SK-N-SH (cell line): ENCODE measurements at regions not wholly inside any gene's neighbourhood (a gene's known extent, or its start where the extent isn't known, plus 50 kb on each side); places are given as distances from the start of the nearest gene placed in this dataset.

Experiments used
- CTCF ChIA-PET: fragments of 300-600, 350-600 bp; formaldehyde crosslinking; extraction: SDS; loops from one replicate; lab custom pipeline; 2021; lab: Yijun Ruan, JAX
- POLR2A ChIA-PET: fragments of 350-600 bp; sonication (Branson Sonifier 250); formaldehyde crosslinking; extraction: SDS; loops from one replicate; lab custom pipeline; 2020; ENCODE audit warnings: antibody characterized with exemption, inconsistent platforms; lab: Yijun Ruan, JAX
- DNase-seq: peaks from one replicate; pipeline ENCODE4 v3.0.0; 2012
- H2AFZ ChIP-seq: fragments of 200-600 bp; sonication (generic); 2 replicates; pipeline ENCODE4 v1.8.1; 2016; ENCODE audit warnings: antibody characterized with exemption, mild to moderate bottlenecking, low read depth
- H3F3A ChIP-seq: fragments of 200-600 bp; sonication (generic); replicated peaks from 2 replicates; pipeline ENCODE3; 2016; ENCODE audit warnings: antibody characterized with exemption, mild to moderate bottlenecking; ENCODE audit not compliant: insufficient read depth
- H3K27ac ChIP-seq, 2 experiments: fragments of 200-500 bp in 1 of 2; fragments of 200-600 bp in 1 of 2; sonication (Bioruptor generic) in 1 of 2; sonication (generic), shearing (Covaris generic) in 1 of 2; 2 replicates each; pipeline versions ENCODE4 v1.5.1 to v1.6.1; 2014 to 2016; ENCODE audit warnings: low read depth in 2 of 2, inconsistent platforms in 1 of 2, low read length in 1 of 2, mild to moderate bottlenecking in 1 of 2, mixed read lengths in 1 of 2
- H3K27me3 ChIP-seq: fragments of 200-600 bp; sonication (generic), shearing (Covaris generic); 2 replicates; pipeline ENCODE4 v1.6.1; 2016; ENCODE audit warnings: mixed run types; ENCODE audit not compliant: insufficient read depth
- H3K36me3 ChIP-seq, 2 experiments: fragments of 200-500 bp in 1 of 2; fragments of 200-600 bp in 1 of 2; sonication (Bioruptor generic) in 1 of 2; sonication (generic) in 1 of 2; replicated peaks in 1 of 2; 2 replicates each; pipeline versions ENCODE3 to v1.5.1; 2014 to 2016; ENCODE audit warnings: low read length in 1 of 2, mild to moderate bottlenecking in 1 of 2; ENCODE audit not compliant: insufficient read depth in 2 of 2, control insufficient read depth in 1 of 2
- H3K4me1 ChIP-seq, 2 experiments: fragments of 200-500 bp in 1 of 2; fragments of 200-600 bp in 1 of 2; sonication (Bioruptor generic) in 1 of 2; sonication (generic), shearing (Covaris generic) in 1 of 2; 2 replicates each; pipeline versions ENCODE4 v1.5.1 to v1.6.1; 2014 to 2016; ENCODE audit warnings: low read depth in 1 of 2, low read length in 1 of 2, mixed run types in 1 of 2; ENCODE audit not compliant: insufficient read depth in 2 of 2, control insufficient read depth in 1 of 2
- H3K4me2 ChIP-seq: fragments of 200-600 bp; sonication (generic), shearing (Covaris generic); 2 replicates; pipeline ENCODE4 v1.6.1; 2017; ENCODE audit warnings: mixed run types
- H3K4me3 ChIP-seq, 2 experiments: fragments of 200-500 bp in 1 of 2; fragments of 200-600 bp in 1 of 2; sonication (Bioruptor generic) in 1 of 2; sonication (generic), shearing (Covaris generic) in 1 of 2; 2 replicates each; pipeline versions ENCODE4 v1.5.1 to v1.8.1; 2014 to 2016; ENCODE audit warnings: low read depth in 2 of 2, inconsistent platforms in 1 of 2, low read length in 1 of 2, mild to moderate bottlenecking in 1 of 2, mixed read lengths in 1 of 2, moderate library complexity in 1 of 2
- H3K79me2 ChIP-seq: fragments of 200-600 bp; sonication (generic); 2 replicates; pipeline ENCODE4 v1.8.1; 2017; ENCODE audit warnings: mild to moderate bottlenecking; ENCODE audit not compliant: insufficient read depth
- H3K9ac ChIP-seq: fragments of 200-600 bp; sonication (generic); 2 replicates; pipeline ENCODE4 v1.6.1; 2017; ENCODE audit warnings: mixed run types
- H3K9me2 ChIP-seq: fragments of 200-600 bp; sonication (generic); 2 replicates; pipeline ENCODE4 v1.6.1; 2017; ENCODE audit warnings: mixed run types
- H3K9me3 ChIP-seq: fragments of 200-600 bp; sonication (generic); 2 replicates; pipeline ENCODE4 v1.6.1; 2017; ENCODE audit warnings: mixed run types, mild to moderate bottlenecking, moderate library complexity
- H4K20me1 ChIP-seq: fragments of 200-600 bp; sonication (generic); 2 replicates; pipeline ENCODE4 v1.6.1; 2017; ENCODE audit warnings: mild to moderate bottlenecking, mixed run types; ENCODE audit not compliant: insufficient read depth
- CTCF ChIP-seq: fragments of 200-600 bp; sonication (generic); IDR thresholded peaks from 2 replicates; pipeline ENCODE4 v1.6.1; 2017; ENCODE audit warnings: antibody characterized with exemption, mild to moderate bottlenecking, moderate library complexity
- ELF1 ChIP-seq: IDR thresholded peaks from 2 replicates; pipeline ENCODE4 v1.4.0; 2012
- EZH2phosphoT487 ChIP-seq: fragments of 200-600 bp; sonication (generic); IDR thresholded peaks from 2 replicates; pipeline ENCODE4 v1.6.1; 2017; ENCODE audit warnings: low read depth, mixed run types, mild to moderate bottlenecking, antibody characterized with exemption, moderate library complexity, borderline replicate concordance
- GABPA ChIP-seq: IDR thresholded peaks from 2 replicates; pipeline ENCODE4 v1.4.0; 2012; ENCODE audit warnings: low read depth, mild to moderate bottlenecking
- MEF2A ChIP-seq: IDR thresholded peaks from 2 replicates; pipeline ENCODE4 v1.4.0; 2012; ENCODE audit warnings: low read depth, borderline replicate concordance
- MXI1 ChIP-seq: IDR thresholded peaks from 2 replicates; pipeline ENCODE4 v1.6.1; 2012; ENCODE audit warnings: mild to moderate bottlenecking, low read depth, low read length, improper control_type of control experiment
- NFIC ChIP-seq: IDR thresholded peaks from 2 replicates; pipeline ENCODE4 v1.4.0; 2012; ENCODE audit warnings: borderline replicate concordance
- NRF1 ChIP-seq: IDR thresholded peaks from 2 replicates; pipeline ENCODE4 v1.6.1; 2012; ENCODE audit warnings: low read depth, mild to moderate bottlenecking, low read length
- PBX3 ChIP-seq: IDR thresholded peaks from 2 replicates; pipeline ENCODE4; 2012
- POLR2AphosphoS5 ChIP-seq: IDR thresholded peaks from 2 replicates; pipeline ENCODE4 v1.6.1; 2012; ENCODE audit warnings: low read depth, low read length
- RAD21 ChIP-seq: IDR thresholded peaks from 2 replicates; pipeline ENCODE4 v1.6.1; 2012; ENCODE audit warnings: mild to moderate bottlenecking, low read length
- RCOR1 ChIP-seq: fragments of 150-350 bp; IDR thresholded peaks from 2 replicates; pipeline ENCODE4 v1.6.1; 2017; ENCODE audit warnings: antibody characterized with exemption, low read length
- RFX5 ChIP-seq: IDR thresholded peaks from 2 replicates; pipeline ENCODE4 v1.6.1; 2012; ENCODE audit warnings: mild to moderate bottlenecking, improper control_type of control experiment, low read length
- RXRA ChIP-seq: IDR thresholded peaks from 2 replicates; pipeline ENCODE4 v1.4.0; 2012; ENCODE audit warnings: low read depth, mild to moderate bottlenecking, borderline replicate concordance
- SMC3 ChIP-seq: IDR thresholded peaks from 2 replicates; pipeline ENCODE4 v1.6.1; 2012; ENCODE audit warnings: low read depth, low read length, improper control_type of control experiment
- TCF12 ChIP-seq: IDR thresholded peaks from 2 replicates; pipeline ENCODE4 v1.4.0; 2012
- TEAD4 ChIP-seq: IDR thresholded peaks from 2 replicates; pipeline ENCODE4 v1.4.0; 2012; ENCODE audit warnings: mild to moderate bottlenecking, borderline replicate concordance; ENCODE audit not compliant: insufficient read depth
- USF2 ChIP-seq: fragments of 150-350 bp; IDR thresholded peaks from 2 replicates; pipeline ENCODE4 v1.6.1; 2017; ENCODE audit warnings: antibody characterized with exemption, low read length, low read depth, borderline replicate concordance
- WGBS: methylation state at CpG from one replicate; pipeline ENCODE4 v1.1.6; 2017; ENCODE audit warnings: low lambda C conversion rate; 5-methylcytosine and 5-hydroxymethylcytosine counted together
- TF ChIP-seq, protein P1 (sequence below): IDR thresholded peaks from 2 replicates; pipeline ENCODE4 v1.4.0; 2012; ENCODE audit warnings: low read depth, borderline replicate concordance
- TF ChIP-seq, protein P2 (sequence below): IDR thresholded peaks from 2 replicates; pipeline ENCODE4 v1.6.1; 2012; ENCODE audit warnings: mild to moderate bottlenecking, low read depth, low read length, moderate library complexity

- TF ChIP-seq CTCF, result no peak
- TF ChIP-seq TEAD4, result no peak
- TF ChIP-seq, protein P1, sequence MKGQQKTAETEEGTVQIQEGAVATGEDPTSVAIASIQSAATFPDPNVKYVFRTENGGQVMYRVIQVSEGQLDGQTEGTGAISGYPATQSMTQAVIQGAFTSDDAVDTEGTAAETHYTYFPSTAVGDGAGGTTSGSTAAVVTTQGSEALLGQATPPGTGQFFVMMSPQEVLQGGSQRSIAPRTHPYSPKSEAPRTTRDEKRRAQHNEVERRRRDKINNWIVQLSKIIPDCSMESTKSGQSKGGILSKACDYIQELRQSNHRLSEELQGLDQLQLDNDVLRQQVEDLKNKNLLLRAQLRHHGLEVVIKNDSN, result no peak
- no peak for TF ChIP-seq RXRA
- TF ChIP-seq, all 33 proteins: peak for 0
Measured at GRCh38 chr1:65538086-65538485, 117.6 kb downstream of the LEPR start (continued).

DNA sequence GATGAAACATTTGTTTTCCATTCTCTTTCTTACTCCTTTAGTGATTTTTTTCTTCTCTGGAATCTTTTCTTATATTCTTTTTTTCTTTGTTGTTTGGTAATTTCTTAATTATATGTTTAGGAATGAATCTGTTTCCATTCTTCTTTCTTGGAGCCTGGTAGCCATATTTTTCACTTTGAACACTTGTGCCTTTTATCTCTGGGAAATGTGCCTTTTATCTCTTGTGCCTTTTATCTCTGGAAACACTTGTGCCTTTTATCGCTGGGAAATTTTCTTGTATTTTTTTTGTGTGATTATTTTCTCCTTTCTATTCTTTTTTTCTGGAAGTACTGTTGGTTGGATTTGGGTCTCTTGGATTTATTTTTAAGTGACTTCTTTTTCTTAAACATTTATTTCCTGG is 118.2 kb downstream of the LEPR start:
- 88% methylated on average over 1 of the region's 1 CpG for WGBS
- no peak for DNase-seq
- CTCF ChIA-PET, result interaction anchor here (1.1 kb wide), 1 partner anchor 149 kb away, joined by 8 read pairs; no protein-coding TSS in a partner anchor
- no peak overlapping the region for H3K9ac ChIP-seq
- no peaks in the 10 kb centered on the region for H4K20me1 ChIP-seq
- H3K9me3 ChIP-seq, result no peaks in the 10 kb centered on the region
- H2AFZ ChIP-seq, result 0 out of 2 replicates have a peak overlapping the region, but pooled peaks have one; percentile 41
- H3K27ac ChIP-seq, result no peak overlapping the region
- no peaks in the 10 kb centered on the region for H3K27me3 ChIP-seq
- H3K79me2 ChIP-seq, result no peaks in the 10 kb centered on the region
- no peak overlapping the region for H3K4me3 ChIP-seq
- no peaks in the 10 kb centered on the region for H3K36me3 ChIP-seq
- no peaks in the 10 kb centered on the region for H3F3A ChIP-seq
- POLR2A ChIA-PET, result no interaction called here
- TF ChIP-seq SMC3, result no peak
- no peak for TF ChIP-seq POLR2AphosphoS5
- TF ChIP-seq PBX3, result no peak
- TF ChIP-seq, protein P1, result no peak
- TF ChIP-seq RAD21, result no peak
- TF ChIP-seq GABPA, result no peak
- TF ChIP-seq, protein P2, sequence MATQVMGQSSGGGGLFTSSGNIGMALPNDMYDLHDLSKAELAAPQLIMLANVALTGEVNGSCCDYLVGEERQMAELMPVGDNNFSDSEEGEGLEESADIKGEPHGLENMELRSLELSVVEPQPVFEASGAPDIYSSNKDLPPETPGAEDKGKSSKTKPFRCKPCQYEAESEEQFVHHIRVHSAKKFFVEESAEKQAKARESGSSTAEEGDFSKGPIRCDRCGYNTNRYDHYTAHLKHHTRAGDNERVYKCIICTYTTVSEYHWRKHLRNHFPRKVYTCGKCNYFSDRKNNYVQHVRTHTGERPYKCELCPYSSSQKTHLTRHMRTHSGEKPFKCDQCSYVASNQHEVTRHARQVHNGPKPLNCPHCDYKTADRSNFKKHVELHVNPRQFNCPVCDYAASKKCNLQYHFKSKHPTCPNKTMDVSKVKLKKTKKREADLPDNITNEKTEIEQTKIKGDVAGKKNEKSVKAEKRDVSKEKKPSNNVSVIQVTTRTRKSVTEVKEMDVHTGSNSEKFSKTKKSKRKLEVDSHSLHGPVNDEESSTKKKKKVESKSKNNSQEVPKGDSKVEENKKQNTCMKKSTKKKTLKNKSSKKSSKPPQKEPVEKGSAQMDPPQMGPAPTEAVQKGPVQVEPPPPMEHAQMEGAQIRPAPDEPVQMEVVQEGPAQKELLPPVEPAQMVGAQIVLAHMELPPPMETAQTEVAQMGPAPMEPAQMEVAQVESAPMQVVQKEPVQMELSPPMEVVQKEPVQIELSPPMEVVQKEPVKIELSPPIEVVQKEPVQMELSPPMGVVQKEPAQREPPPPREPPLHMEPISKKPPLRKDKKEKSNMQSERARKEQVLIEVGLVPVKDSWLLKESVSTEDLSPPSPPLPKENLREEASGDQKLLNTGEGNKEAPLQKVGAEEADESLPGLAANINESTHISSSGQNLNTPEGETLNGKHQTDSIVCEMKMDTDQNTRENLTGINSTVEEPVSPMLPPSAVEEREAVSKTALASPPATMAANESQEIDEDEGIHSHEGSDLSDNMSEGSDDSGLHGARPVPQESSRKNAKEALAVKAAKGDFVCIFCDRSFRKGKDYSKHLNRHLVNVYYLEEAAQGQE, result no peak
- TF ChIP-seq EZH2phosphoT487, result no peak
- TF ChIP-seq USF2, result no peak
- no peak for TF ChIP-seq TCF12
- TF ChIP-seq TEAD4, result no peak
- TF ChIP-seq CTCF, result no peak
- TF ChIP-seq NFIC, result no peak
- TF ChIP-seq NRF1, result no peak
- TF ChIP-seq RCOR1, result no peak
- TF ChIP-seq MEF2A, result no peak
- TF ChIP-seq ELF1, result no peak
- TF ChIP-seq RFX5, result no peak
- no peak for TF ChIP-seq MXI1
- TF ChIP-seq, all 33 proteins: peak for 0
- no peak overlapping the region for H3K4me2 ChIP-seq
- no peaks in the 10 kb centered on the region; a peak in 3 of 4 replicates for H3K4me1 ChIP-seq
- H3K9me2 ChIP-seq, result no peaks in the 10 kb centered on the region
